Pancreas (tissue), 10 donors: ENCODE measurements at regions not wholly inside any gene's neighbourhood (a gene's known extent, or its start where the extent isn't known, plus 50 kb on each side); places are given as distances from the start of the nearest gene placed in this dataset.

Experiments
- ATAC-seq, 4 donors: fragments of 200-7000 bp; cut with Tn5 transposase; one replicate each; pipeline versions ENCODE4 v1.8.0 to v1.9.1; 2020; ENCODE audit warnings: mild to moderate bottlenecking in 4 of 4, moderate library complexity in 4 of 4
- DNase-seq, 6 donors: peaks; one replicate each; pipeline ENCODE4 v3.0.0-alpha.2; 2020
- FAIRE-seq: peaks from 2 replicates; lab custom pipeline; 2012; peaks lifted over from hg19 to GRCh38; lab: Jason Lieb, UNC
- H3K27ac ChIP-seq, 4 donors: fragments of 200-600 bp; sonication (generic); 1 replicate in 3 of 4; 2 replicates in 1 of 4; pipeline versions ENCODE4 v1.5.0 to v1.8.0; 2020
- H3K27me3 ChIP-seq, 4 donors: fragments of 200-600 bp; one replicate each; pipeline ENCODE4 v1.8.0; 2021
- H3K36me3 ChIP-seq, 3 donors: fragments of 200-600 bp; sonication (generic) in 1 of 3; one replicate each; pipeline versions ENCODE4 v1.5.0 to v1.8.0; 2020 to 2021
- H3K4me1 ChIP-seq, 3 donors: fragments of 200-600 bp; one replicate each; pipeline ENCODE4 v1.8.0; 2021
- H3K4me3 ChIP-seq, 4 donors: fragments of 200-600 bp; sonication (generic) in 2 of 4; one replicate each; pipeline versions ENCODE4 v1.5.0 to v1.8.0; 2020 to 2021
- H3K9me3 ChIP-seq, 4 donors: fragments of 200-600 bp; one replicate each; pipeline ENCODE4 v1.8.0; 2021
- WGBS, 2 donors: extraction: QIAGEN DNeasy Blood & Tissue Kit; methylation state at CpG; one replicate each; pipeline ENCODE4 v1.1.7; 2013; 5-methylcytosine and 5-hydroxymethylcytosine counted together
- intact Hi-C, 3 donors: fragments of 100-400 bp; cut with DNase I; formaldehyde crosslinking; loops; one replicate each; pipeline versions ENCODE4 v1.11.1 to v1.14.2; 2022
- TF ChIP-seq, protein P1 (sequence below), 4 donors: fragments of 200-600 bp; sonication (generic) in 3 of 4; IDR thresholded peaks; one replicate each; pipeline versions ENCODE4 v1.5.0 to v1.8.0; 2021; ENCODE audit warnings: antibody characterized with exemption in 4 of 4
- donor health status: healthy with polysubstance abuse.
- donor health status: DM: no; HTN: no; CAD: no; lungs with moderate emphysema.
- donor health status: DM: no; HTN: no; CAD: no.
- donor health status: control.
- donor health status: control.
- donor health status: Bipolar disorder and iron deficiency.
- donor health status: DM: yes; HTN: yes; CAD: no.
- donor health status: DM: no; HTN: no; CAD: no.
- donor health status: DM: no; HTN: no; CAD: no.
- donor health status: DM: yes; HTN: yes; CAD: no.

- Histone ChIP-seq H3K4me3 (no peak overlapping the region), H3K4me1 (no peaks in the 10 kb centered on the region), H3K9me3 (no peaks in the 10 kb centered on the region), H3K27ac (no peak overlapping the region), H3K36me3 (no peaks in the 10 kb centered on the region), H3K27me3 (no peaks in the 10 kb centered on the region)
- intact Hi-C loops = no loop called here
- WGBS, 2 donors = 92 to 98% methylated on average over 6 of the region's 6 CpGs
- no peak for ATAC-seq
- no peak for FAIRE-seq
- DNase-seq = no peak
- TF ChIP-seq, protein P1, sequence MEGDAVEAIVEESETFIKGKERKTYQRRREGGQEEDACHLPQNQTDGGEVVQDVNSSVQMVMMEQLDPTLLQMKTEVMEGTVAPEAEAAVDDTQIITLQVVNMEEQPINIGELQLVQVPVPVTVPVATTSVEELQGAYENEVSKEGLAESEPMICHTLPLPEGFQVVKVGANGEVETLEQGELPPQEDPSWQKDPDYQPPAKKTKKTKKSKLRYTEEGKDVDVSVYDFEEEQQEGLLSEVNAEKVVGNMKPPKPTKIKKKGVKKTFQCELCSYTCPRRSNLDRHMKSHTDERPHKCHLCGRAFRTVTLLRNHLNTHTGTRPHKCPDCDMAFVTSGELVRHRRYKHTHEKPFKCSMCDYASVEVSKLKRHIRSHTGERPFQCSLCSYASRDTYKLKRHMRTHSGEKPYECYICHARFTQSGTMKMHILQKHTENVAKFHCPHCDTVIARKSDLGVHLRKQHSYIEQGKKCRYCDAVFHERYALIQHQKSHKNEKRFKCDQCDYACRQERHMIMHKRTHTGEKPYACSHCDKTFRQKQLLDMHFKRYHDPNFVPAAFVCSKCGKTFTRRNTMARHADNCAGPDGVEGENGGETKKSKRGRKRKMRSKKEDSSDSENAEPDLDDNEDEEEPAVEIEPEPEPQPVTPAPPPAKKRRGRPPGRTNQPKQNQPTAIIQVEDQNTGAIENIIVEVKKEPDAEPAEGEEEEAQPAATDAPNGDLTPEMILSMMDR (IDR thresholded peaks at IDR 0.05) = no peak
Measured at GRCh38 chr12:77736219-77736965, 94.3 kb upstream of the NAV3 start.

- Histone ChIP-seq H3K36me3 (no peaks in the 10 kb centered on the region), H3K4me3 (no peak overlapping the region), H3K27me3 (no peaks in the 10 kb centered on the region), H3K4me1 (no peaks in the 10 kb centered on the region), H3K9me3 (no peaks in the 10 kb centered on the region), H3K27ac (no peak overlapping the region)
- DNase-seq = no peak
- WGBS, 2 donors = 54 to 63% methylated on average over 4 of the region's 4 CpGs
- FAIRE-seq = no peak
- TF ChIP-seq, protein P1 (IDR thresholded peaks at IDR 0.05) = no peak
- ATAC-seq = peak in 3 of 4 donors; percentile 30 to 72 (median 70)
- intact Hi-C loops = no loop called here
Measured at GRCh38 chr12:77734214-77734883, 96.3 kb upstream of the NAV3 start.

- no peak for ATAC-seq
- Histone ChIP-seq H3K4me1 (no peaks in the 10 kb centered on the region), H3K36me3 (no peaks in the 10 kb centered on the region), H3K27ac (no peak overlapping the region), H3K4me3 (no peak overlapping the region), H3K27me3 (no peaks in the 10 kb centered on the region), H3K9me3 (no peaks in the 10 kb centered on the region)
- DNase-seq = no peak
- FAIRE-seq = no peak
- intact Hi-C loops = loop anchor here in 1 of 3 donors (10.0 kb wide), 1 partner anchor 197 kb away; no protein-coding TSS in a partner anchor
- WGBS, 2 donors = 78 to 89% methylated on average over 2 of the region's 2 CpGs
- TF ChIP-seq, protein P1 (IDR thresholded peaks at IDR 0.05) = no peak
Measured at GRCh38 chr12:77728018-77728417, 102.7 kb upstream of the NAV3 start.

GRCh38 chr12:77727442-77728001 is 103.2 kb upstream of the NAV3 start:
- no peaks in the 10 kb centered on the region for H3K4me1 ChIP-seq
- H3K9me3 ChIP-seq = no peaks in the 10 kb centered on the region
- no peak for DNase-seq
- no peaks in the 10 kb centered on the region for H3K36me3 ChIP-seq
- no peak overlapping the region for H3K27ac ChIP-seq
- no peak overlapping the region for H3K4me3 ChIP-seq
- FAIRE-seq = no peak
- 70 to 79% methylated on average over 4 of the region's 4 CpGs for WGBS, 2 donors
- intact Hi-C loops = loop anchor here in 1 of 3 donors (10.0 kb wide), 1 partner anchor 197 kb away; no protein-coding TSS in a partner anchor
- H3K27me3 ChIP-seq = no peaks in the 10 kb centered on the region
- TF ChIP-seq, protein P1 (IDR thresholded peaks at IDR 0.05) = no peak
- ATAC-seq = no peak
